ENCODE measurements at regions not wholly inside any gene's neighbourhood (a gene's known extent, or its start where the extent isn't known, plus 50 kb on each side); places are given as distances from the start of the nearest gene placed in this dataset.

- ChIA-PET POLR2A (no interaction called here), CTCF (no interaction called here)
- H3K9me3 Mint-ChIP-seq: no peaks in the 10 kb centered on the region
- intact Hi-C loops (cut with micrococcal nuclease): no loop called here
- TF ChIP-seq CTCF (IDR thresholded peaks at IDR 0.05): no peak
- H3K36me3 Mint-ChIP-seq (ENCODE audit: low read depth): no peaks in the 10 kb centered on the region
- H3K27ac Mint-ChIP-seq: no peak overlapping the region
- H3K27me3 Mint-ChIP-seq: peaks cover 5% of the 10 kb centered on the region
- no peak for ATAC-seq
- no peaks in the 10 kb centered on the region for H3K4me1 Mint-ChIP-seq (ENCODE audit: low read depth)
- H3K4me3 Mint-ChIP-seq: no peak overlapping the region
- no peak for DNase-seq
These were observed 220.0 kb downstream of the C11orf91 start for GRCh38 chr11:33480626-33481025.

GRCh38 chr11:33479231-33479630 lies 221.4 kb downstream of the C11orf91 start:
- Mint-ChIP-seq H3K27ac (no peak overlapping the region), H3K36me3 (ENCODE audit: low read depth) (no peaks in the 10 kb centered on the region), H3K9me3 (no peaks in the 10 kb centered on the region), H3K27me3 (peaks cover 6% of the 10 kb centered on the region), H3K4me3 (no peak overlapping the region), H3K4me1 (ENCODE audit: low read depth) (no peaks in the 10 kb centered on the region)
- ATAC-seq (no peak), DNase-seq (no peak)
- POLR2A ChIA-PET: interaction anchor here (0.6 kb wide), 1 partner anchor 15 kb away, joined by 3 read pairs; no protein-coding TSS in a partner anchor
- intact Hi-C loops (cut with micrococcal nuclease): no loop called here
- TF ChIP-seq CTCF (IDR thresholded peaks at IDR 0.05): no peak
- CTCF ChIA-PET: no interaction called here

GRCh38 chr11:33478111-33478573 lies 221.0 kb downstream of the HIPK3 start:
- Mint-ChIP-seq H3K27ac (no peak overlapping the region), H3K4me1 (ENCODE audit: low read depth) (no peaks in the 10 kb centered on the region), H3K9me3 (no peaks in the 10 kb centered on the region), H3K4me3 (no peak overlapping the region), H3K36me3 (ENCODE audit: low read depth) (no peaks in the 10 kb centered on the region), H3K27me3 (peaks cover 7% of the 10 kb centered on the region)
- no peak for TF ChIP-seq CTCF (IDR thresholded peaks at IDR 0.05)
- POLR2A ChIA-PET: no interaction called here
- no peak for DNase-seq
- intact Hi-C loops (cut with micrococcal nuclease): no loop called here
- no peak for ATAC-seq
- CTCF ChIA-PET: no interaction called here

- H3K4me3 Mint-ChIP-seq: no peak overlapping the region
- ATAC-seq (no peak), DNase-seq (no peak)
- H3K27me3 Mint-ChIP-seq: peaks cover 9% of the 10 kb centered on the region
- ChIA-PET POLR2A (no interaction called here), CTCF (no interaction called here)
- H3K4me1 Mint-ChIP-seq (ENCODE audit: low read depth): no peaks in the 10 kb centered on the region
- TF ChIP-seq CTCF (IDR thresholded peaks at IDR 0.05): no peak
- no peak overlapping the region for H3K27ac Mint-ChIP-seq
- H3K9me3 Mint-ChIP-seq: no peaks in the 10 kb centered on the region
- intact Hi-C loops (cut with micrococcal nuclease): no loop called here
- H3K36me3 Mint-ChIP-seq (ENCODE audit: low read depth): no peaks in the 10 kb centered on the region
These were observed 219.9 kb downstream of the HIPK3 start for GRCh38 chr11:33476945-33477606.

- Mint-ChIP-seq H3K27ac (no peak overlapping the region), H3K4me3 (no peak overlapping the region), H3K4me1 (ENCODE audit: low read depth) (no peaks in the 10 kb centered on the region), H3K27me3 (peaks cover 10% of the 10 kb centered on the region), H3K9me3 (no peaks in the 10 kb centered on the region), H3K36me3 (ENCODE audit: low read depth) (no peaks in the 10 kb centered on the region)
- intact Hi-C loops (cut with micrococcal nuclease): no loop called here
- ATAC-seq (no peak), DNase-seq (no peak)
- TF ChIP-seq CTCF (IDR thresholded peaks at IDR 0.05): no peak
- POLR2A ChIA-PET: no interaction called here
- CTCF ChIA-PET: no interaction called here
These were observed 218.8 kb downstream of the HIPK3 start for GRCh38 chr11:33475993-33476392.
